ENCODE measurements at regions not wholly inside any gene's neighbourhood (a gene's known extent, or its start where the extent isn't known, plus 50 kb on each side); places are given as distances from the start of the nearest gene placed in this dataset.

GRCh38 chr2:81505586-81505985, 1201.0 kb upstream of the LRRTM1 start:
- TF ChIP-seq, protein P1, sequence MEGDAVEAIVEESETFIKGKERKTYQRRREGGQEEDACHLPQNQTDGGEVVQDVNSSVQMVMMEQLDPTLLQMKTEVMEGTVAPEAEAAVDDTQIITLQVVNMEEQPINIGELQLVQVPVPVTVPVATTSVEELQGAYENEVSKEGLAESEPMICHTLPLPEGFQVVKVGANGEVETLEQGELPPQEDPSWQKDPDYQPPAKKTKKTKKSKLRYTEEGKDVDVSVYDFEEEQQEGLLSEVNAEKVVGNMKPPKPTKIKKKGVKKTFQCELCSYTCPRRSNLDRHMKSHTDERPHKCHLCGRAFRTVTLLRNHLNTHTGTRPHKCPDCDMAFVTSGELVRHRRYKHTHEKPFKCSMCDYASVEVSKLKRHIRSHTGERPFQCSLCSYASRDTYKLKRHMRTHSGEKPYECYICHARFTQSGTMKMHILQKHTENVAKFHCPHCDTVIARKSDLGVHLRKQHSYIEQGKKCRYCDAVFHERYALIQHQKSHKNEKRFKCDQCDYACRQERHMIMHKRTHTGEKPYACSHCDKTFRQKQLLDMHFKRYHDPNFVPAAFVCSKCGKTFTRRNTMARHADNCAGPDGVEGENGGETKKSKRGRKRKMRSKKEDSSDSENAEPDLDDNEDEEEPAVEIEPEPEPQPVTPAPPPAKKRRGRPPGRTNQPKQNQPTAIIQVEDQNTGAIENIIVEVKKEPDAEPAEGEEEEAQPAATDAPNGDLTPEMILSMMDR (IDR thresholded peaks at IDR 0.05) = no peak
- no peak for TF ChIP-seq POLR2A (IDR thresholded peaks at IDR 0.05)

Measured in testis (tissue), 2 donors.